ENCODE measurements at regions not wholly inside any gene's neighbourhood (a gene's known extent, or its start where the extent isn't known, plus 50 kb on each side); places are given as distances from the start of the nearest gene placed in this dataset.

DNA sequence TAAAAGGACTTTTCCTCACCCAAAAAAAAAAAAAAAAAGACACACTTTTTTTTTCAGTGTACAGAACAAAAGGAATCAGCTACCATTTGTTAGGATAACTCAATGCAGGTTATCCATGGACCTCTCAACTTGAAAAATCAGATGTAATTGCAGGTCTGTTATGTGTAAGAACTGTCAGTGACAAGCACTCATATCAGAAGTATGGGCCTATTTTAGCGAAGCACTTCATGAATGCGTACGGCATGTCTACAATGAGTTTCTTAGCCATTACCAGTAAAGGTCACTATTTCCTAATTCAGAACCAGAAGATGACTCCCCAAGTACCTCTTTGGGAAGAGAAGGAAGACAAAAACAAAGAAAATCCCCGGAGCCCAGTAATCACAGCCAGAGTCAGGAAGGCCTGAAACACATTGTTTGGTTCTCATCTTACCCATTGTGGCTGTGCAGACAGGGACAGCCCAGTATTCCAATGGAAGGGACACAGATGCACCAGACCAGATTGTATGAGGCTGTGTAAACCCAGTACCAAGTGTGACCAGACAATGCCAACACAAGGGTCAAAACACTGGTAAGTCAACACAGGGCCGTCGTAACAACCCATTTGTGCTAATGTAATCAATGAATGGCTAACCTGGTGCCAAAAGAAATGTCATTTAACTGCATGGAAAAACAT lies 188.0 kb downstream of the PMP22 start:
- no peaks in the 10 kb centered on the region for H3K4me1 ChIP-seq
- no peak overlapping the region for H3K4me3 ChIP-seq (replicated peaks in 1 of 3)
- intact Hi-C loops (cut with DNase I) = no loop called here
- DNase-seq = no peak
- H3K27me3 ChIP-seq = no peaks in the 10 kb centered on the region
- TF ChIP-seq, protein P1, sequence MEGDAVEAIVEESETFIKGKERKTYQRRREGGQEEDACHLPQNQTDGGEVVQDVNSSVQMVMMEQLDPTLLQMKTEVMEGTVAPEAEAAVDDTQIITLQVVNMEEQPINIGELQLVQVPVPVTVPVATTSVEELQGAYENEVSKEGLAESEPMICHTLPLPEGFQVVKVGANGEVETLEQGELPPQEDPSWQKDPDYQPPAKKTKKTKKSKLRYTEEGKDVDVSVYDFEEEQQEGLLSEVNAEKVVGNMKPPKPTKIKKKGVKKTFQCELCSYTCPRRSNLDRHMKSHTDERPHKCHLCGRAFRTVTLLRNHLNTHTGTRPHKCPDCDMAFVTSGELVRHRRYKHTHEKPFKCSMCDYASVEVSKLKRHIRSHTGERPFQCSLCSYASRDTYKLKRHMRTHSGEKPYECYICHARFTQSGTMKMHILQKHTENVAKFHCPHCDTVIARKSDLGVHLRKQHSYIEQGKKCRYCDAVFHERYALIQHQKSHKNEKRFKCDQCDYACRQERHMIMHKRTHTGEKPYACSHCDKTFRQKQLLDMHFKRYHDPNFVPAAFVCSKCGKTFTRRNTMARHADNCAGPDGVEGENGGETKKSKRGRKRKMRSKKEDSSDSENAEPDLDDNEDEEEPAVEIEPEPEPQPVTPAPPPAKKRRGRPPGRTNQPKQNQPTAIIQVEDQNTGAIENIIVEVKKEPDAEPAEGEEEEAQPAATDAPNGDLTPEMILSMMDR (IDR thresholded peaks at IDR 0.05) = no peak
- no peak for TF ChIP-seq POLR2A (IDR thresholded peaks at IDR 0.05)
- WGBS, 2 donors = 81 to 85% methylated on average over 6 of the region's 6 CpGs
- H3K36me3 ChIP-seq = no peaks in the 10 kb centered on the region
- H3K9me3 ChIP-seq = no peaks in the 10 kb centered on the region
- H3K27ac ChIP-seq = no peak overlapping the region

DNA sequence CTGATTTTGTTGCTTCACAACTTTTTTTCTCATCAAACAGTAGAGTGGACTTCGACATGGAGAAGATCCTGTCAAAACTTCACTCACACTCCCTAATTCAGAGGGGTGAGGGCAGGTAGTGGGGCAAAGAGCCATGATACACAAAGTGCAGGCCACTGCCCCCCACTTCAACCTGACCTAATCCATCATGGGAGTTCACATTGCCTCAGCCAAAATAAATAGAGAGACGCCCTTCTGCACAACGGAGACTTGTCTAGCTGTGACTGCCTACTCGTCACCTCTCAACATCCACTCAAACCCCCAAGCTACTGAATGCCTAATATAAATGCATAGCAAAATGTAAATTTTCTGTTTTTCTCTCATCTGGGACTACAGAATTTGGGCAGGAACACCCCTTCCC lies 213.2 kb downstream of the PMP22 start:
- intact Hi-C loops (cut with DNase I) = no loop called here
- 18 to 22% methylated on average over 4 of the region's 4 CpGs for whole genome bisulfite sequencing, 2 donors
- TF ChIP-seq POLR2A (IDR thresholded peaks at IDR 0.05) = no peak
- TF ChIP-seq, protein P1 (IDR thresholded peaks at IDR 0.05) = no peak

DNA sequence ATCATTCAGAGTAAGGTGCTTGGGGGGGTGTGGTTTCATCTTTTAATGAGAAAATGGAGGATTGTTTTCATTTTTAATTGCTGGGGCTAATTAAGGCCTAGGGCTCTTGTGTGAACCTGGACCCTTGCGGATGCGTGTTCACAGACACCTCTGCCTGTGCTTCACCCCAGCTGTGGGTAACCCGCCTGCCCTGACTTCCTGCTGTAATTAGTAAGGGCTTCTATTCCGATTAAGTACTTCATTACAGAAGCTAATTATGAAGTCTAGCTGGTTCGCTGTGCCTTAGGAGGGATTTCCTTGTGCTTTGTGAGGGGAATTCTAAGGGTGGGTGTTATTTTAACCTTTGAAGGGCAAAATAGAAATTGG lies 215.3 kb downstream of the PMP22 start:
- Histone ChIP-seq H3K4me1 (no peaks in the 10 kb centered on the region), H3K27me3 (no peaks in the 10 kb centered on the region), H3K4me3 (replicated peaks in 1 of 3) (no peak overlapping the region), H3K36me3 (no peaks in the 10 kb centered on the region), H3K27ac (no peak overlapping the region), H3K9me3 (no peaks in the 10 kb centered on the region)
- intact Hi-C loops (cut with DNase I) = no loop called here
- DNase-seq = no peak
- 82 to 83% methylated on average over 5 of the region's 5 CpGs for WGBS, 2 donors
- no peak for TF ChIP-seq POLR2A (IDR thresholded peaks at IDR 0.05)
- TF ChIP-seq, protein P1 (IDR thresholded peaks at IDR 0.05) = no peak

More for the DNA sequence above, 213.2 kb downstream of the PMP22 start:
- Histone ChIP-seq H3K36me3 (no peaks in the 10 kb centered on the region), H3K4me3 (replicated peaks in 1 of 3) (no peak overlapping the region), H3K27me3 (no peaks in the 10 kb centered on the region), H3K9me3 (no peaks in the 10 kb centered on the region), H3K4me1 (no peaks in the 10 kb centered on the region), H3K27ac (no peak overlapping the region)
- no peak for DNase-seq

DNA sequence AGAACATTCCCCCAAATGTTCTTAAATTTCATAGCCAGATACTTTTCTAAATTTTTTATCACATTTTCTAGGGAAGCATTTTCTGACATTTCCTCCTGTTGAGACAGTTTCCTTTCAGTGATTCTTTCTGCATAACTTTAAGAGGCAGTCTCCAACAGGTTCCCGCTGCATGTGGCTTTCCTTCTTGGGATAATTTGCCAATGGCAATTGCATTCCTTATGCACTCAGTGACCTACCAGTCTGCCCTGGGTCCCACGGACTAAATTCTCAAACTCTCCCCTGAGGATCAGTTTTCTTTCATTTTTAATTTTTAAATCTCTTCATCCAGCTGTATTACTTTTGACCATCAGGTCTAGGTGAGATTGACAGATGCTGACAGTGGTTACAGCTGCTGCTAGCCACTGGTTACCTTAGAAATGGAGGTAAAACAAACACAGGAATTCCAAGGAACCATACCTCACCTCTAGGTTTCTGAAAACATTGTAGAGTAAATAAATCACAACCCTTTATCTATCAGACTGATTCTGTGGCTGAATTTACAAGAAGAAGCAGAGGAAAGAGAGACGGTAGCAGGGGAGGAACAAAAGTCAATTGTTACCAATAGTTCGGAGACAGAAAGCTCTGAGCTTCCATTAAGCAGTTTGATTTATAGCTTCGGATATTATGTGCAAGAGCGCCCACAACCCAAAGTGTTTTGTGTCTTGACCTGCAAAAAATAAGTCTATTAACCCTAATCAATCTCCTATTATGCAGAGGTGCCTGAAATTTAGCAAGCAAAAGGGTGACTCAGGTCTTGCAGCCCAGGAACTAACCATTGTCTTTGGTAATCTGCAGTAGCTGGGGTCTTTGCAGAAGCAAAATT lies 216.0 kb downstream of the PMP22 start:
- 36 to 39% methylated on average over 6 of the region's 6 CpGs for WGBS, 2 donors
- Histone ChIP-seq H3K27ac (no peak overlapping the region), H3K9me3 (no peaks in the 10 kb centered on the region), H3K36me3 (no peaks in the 10 kb centered on the region), H3K27me3 (no peaks in the 10 kb centered on the region), H3K4me3 (replicated peaks in 1 of 3) (no peak overlapping the region), H3K4me1 (no peaks in the 10 kb centered on the region)
- TF ChIP-seq, protein P1 (IDR thresholded peaks at IDR 0.05) = no peak
- intact Hi-C loops (cut with DNase I) = no loop called here
- no peak for DNase-seq

DNA sequence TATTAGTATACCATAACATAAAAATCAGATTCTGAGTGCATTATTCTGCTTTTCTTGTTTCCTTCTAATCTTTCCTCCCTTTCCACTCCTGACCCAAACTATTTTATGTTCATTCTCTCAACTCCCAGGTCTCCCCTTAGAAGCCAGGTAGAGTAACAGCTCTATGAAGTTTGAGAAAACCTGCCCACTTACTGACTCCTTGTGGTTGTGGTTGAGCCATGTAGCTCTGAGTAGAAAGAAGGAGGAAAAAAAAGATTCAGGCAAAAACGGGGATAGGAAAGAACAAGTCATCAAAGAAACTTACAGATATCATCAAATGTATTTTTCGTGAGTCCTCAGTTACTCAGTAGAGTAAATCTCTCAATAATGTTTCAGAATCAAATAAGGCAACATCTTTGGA lies 216.7 kb downstream of the PMP22 start:
- 49 to 52% methylated on average over 2 of the region's 2 CpGs for WGBS, 2 donors
- TF ChIP-seq POLR2A (IDR thresholded peaks at IDR 0.05) = no peak
- TF ChIP-seq, protein P1 (IDR thresholded peaks at IDR 0.05) = no peak
- Histone ChIP-seq H3K36me3 (no peaks in the 10 kb centered on the region), H3K4me1 (no peaks in the 10 kb centered on the region), H3K9me3 (no peaks in the 10 kb centered on the region), H3K4me3 (replicated peaks in 1 of 3) (no peak overlapping the region), H3K27ac (no peak overlapping the region), H3K27me3 (no peaks in the 10 kb centered on the region)
- DNase-seq = no peak
- intact Hi-C loops (cut with DNase I) = no loop called here
